ENCODE measurements at regions not wholly inside any gene's neighbourhood (a gene's known extent, or its start where the extent isn't known, plus 50 kb on each side); places are given as distances from the start of the nearest gene placed in this dataset.

GRCh38 chr6:12436224-12436623 lies 146.1 kb downstream of the EDN1 start:
- no peaks in the 10 kb centered on the region for H3K27me3 ChIP-seq
- no peaks in the 10 kb centered on the region for H3K4me1 ChIP-seq
- intact Hi-C loops (cut with DNase I): no loop called here
- H3K4me3 ChIP-seq: no peak overlapping the region
- H3K9ac ChIP-seq (ENCODE audit: low read depth in 2 of 2, low read length in 2 of 2): no peak overlapping the region
- no peak overlapping the region for H3K27ac ChIP-seq
- DNase-seq: no peak
- H3K36me3 ChIP-seq: no peaks in the 10 kb centered on the region
- TF ChIP-seq CTCF (IDR thresholded peaks at IDR 0.05): no peak
- no peaks in the 10 kb centered on the region for H3K9me3 ChIP-seq

- TF ChIP-seq CTCF (IDR thresholded peaks at IDR 0.05): no peak
- H3K4me3 ChIP-seq: no peak overlapping the region
- H3K27ac ChIP-seq: no peak overlapping the region
- H3K9me3 ChIP-seq: no peaks in the 10 kb centered on the region
- peak; percentile 48 for DNase-seq
- no peaks in the 10 kb centered on the region for H3K36me3 ChIP-seq
- no peak overlapping the region for H3K9ac ChIP-seq (ENCODE audit: low read depth in 2 of 2, low read length in 2 of 2)
- no peaks in the 10 kb centered on the region for H3K4me1 ChIP-seq
- intact Hi-C loops (cut with DNase I): no loop called here
- H3K27me3 ChIP-seq: no peaks in the 10 kb centered on the region
Measured at GRCh38 chr6:12436683-12437082, 146.5 kb downstream of the EDN1 start.

GRCh38 chr6:12439296-12439695 lies 149.1 kb downstream of the EDN1 start:
- no peak for DNase-seq
- no peak overlapping the region for H3K4me3 ChIP-seq

GRCh38 chr6:12440981-12441380 lies 150.8 kb downstream of the EDN1 start:
- TF ChIP-seq CTCF (IDR thresholded peaks at IDR 0.05): no peak
- intact Hi-C loops (cut with DNase I): no loop called here
- Histone ChIP-seq H3K4me3 (no peak overlapping the region), H3K27me3 (no peaks in the 10 kb centered on the region), H3K27ac (no peak overlapping the region), H3K9me3 (no peaks in the 10 kb centered on the region), H3K9ac (ENCODE audit: low read depth in 2 of 2, low read length in 2 of 2) (no peak overlapping the region), H3K36me3 (no peaks in the 10 kb centered on the region), H3K4me1 (no peaks in the 10 kb centered on the region)
- DNase-seq: no peak

More at GRCh38 chr6:12439296-12439695, 149.1 kb downstream of the EDN1 start:
- Histone ChIP-seq H3K27me3 (no peaks in the 10 kb centered on the region), H3K36me3 (no peaks in the 10 kb centered on the region), H3K9ac (ENCODE audit: low read depth in 2 of 2, low read length in 2 of 2) (no peak overlapping the region), H3K27ac (no peak overlapping the region), H3K4me1 (no peaks in the 10 kb centered on the region), H3K9me3 (no peaks in the 10 kb centered on the region)
- no peak for TF ChIP-seq CTCF (IDR thresholded peaks at IDR 0.05)
- intact Hi-C loops (cut with DNase I): no loop called here

GRCh38 chr6:12442455-12442854 lies 152.3 kb downstream of the EDN1 start:
- no peak overlapping the region for H3K9ac ChIP-seq (ENCODE audit: low read depth in 2 of 2, low read length in 2 of 2)
- H3K4me3 ChIP-seq: no peak overlapping the region
- H3K27me3 ChIP-seq: no peaks in the 10 kb centered on the region
- H3K4me1 ChIP-seq: no peaks in the 10 kb centered on the region
- intact Hi-C loops (cut with DNase I): no loop called here
- no peaks in the 10 kb centered on the region for H3K36me3 ChIP-seq
- H3K9me3 ChIP-seq: no peaks in the 10 kb centered on the region
- no peak for TF ChIP-seq CTCF (IDR thresholded peaks at IDR 0.05)
- no peak for DNase-seq
- H3K27ac ChIP-seq: no peak overlapping the region

- intact Hi-C loops (cut with DNase I): no loop called here
- Histone ChIP-seq H3K27ac (no peak overlapping the region), H3K36me3 (no peaks in the 10 kb centered on the region), H3K9ac (ENCODE audit: low read depth in 2 of 2, low read length in 2 of 2) (no peak overlapping the region), H3K27me3 (no peaks in the 10 kb centered on the region), H3K4me1 (no peaks in the 10 kb centered on the region), H3K9me3 (no peaks in the 10 kb centered on the region), H3K4me3 (no peak overlapping the region)
- TF ChIP-seq CTCF (IDR thresholded peaks at IDR 0.05): no peak
- DNase-seq: no peak
Measured at GRCh38 chr6:12446394-12446793, 156.2 kb downstream of the EDN1 start.
